Stimulated activated CD4-positive, alpha-beta T cell treated with anti-CD3 and anti-CD28 coated beads, Interleukin-1b, Interleukin-23, amount 100 ng/mL, for 48 hours (primary cell): ENCODE measurements at regions not wholly inside any gene's neighbourhood (a gene's known extent, or its start where the extent isn't known, plus 50 kb on each side); places are given as distances from the start of the nearest gene placed in this dataset.

Experiments
- DNase-seq: peaks from one replicate; pipeline ENCODE4 v3.0.0-alpha.2; 2020

- DNase-seq, result no peak
These were observed 71.3 kb upstream of the ZNF521 start for GRCh38 chr18:25423267-25423666.

GRCh38 chr18:25422230-25422629 is 70.3 kb upstream of the ZNF521 start:
- DNase-seq, result no peak

- no peak for DNase-seq
These were observed 68.3 kb upstream of the ZNF521 start for GRCh38 chr18:25420077-25420825.

- DNase-seq, result no peak
These were observed 64.4 kb upstream of the ZNF521 start for GRCh38 chr18:25416374-25416773.

- no peak for DNase-seq
These were observed 58.0 kb upstream of the ZNF521 start for GRCh38 chr18:25409971-25410370.

- no peak for DNase-seq
These were observed 56.3 kb upstream of the ZNF521 start for GRCh38 chr18:25408293-25408692.
